IMR-90 (cell line): ENCODE measurements at regions not wholly inside any gene's neighbourhood (a gene's known extent, or its start where the extent isn't known, plus 50 kb on each side); places are given as distances from the start of the nearest gene placed in this dataset.

ENCODE experiments used
- ATAC-seq: fragments of 200-7000 bp; cut with Tn5 transposase; 2 replicates; pipeline ENCODE4 v1.9.1; 2020; ENCODE audit warnings: low read depth, mild to moderate bottlenecking, moderate library complexity
- BruUV-seq: library from RNA; stranded (reverse); fragments of 400-500 nt; replicated peaks from 2 replicates; lab custom pipeline; 2021; lab: Mats Ljungman, UMichigan
- CTCF ChIA-PET: fragments of 300-600 bp; formaldehyde crosslinking; extraction: SDS; loops from one replicate; lab custom pipeline; 2021; ENCODE audit warnings: antibody characterized with exemption; lab: Yijun Ruan, JAX
- POLR2A ChIA-PET: fragments of 300-600 bp; sonication (Branson Sonifier 250); formaldehyde crosslinking; loops from one replicate; lab custom pipeline; 2022; ENCODE audit warnings: antibody characterized with exemption; ENCODE audit not compliant: unreplicated experiment; lab: Charles Lee
- DNase-seq: peaks from one replicate; pipeline ENCODE4 v3.0.0; 2013
- H2AFZ ChIP-seq: replicated peaks from 2 replicates; pipeline ENCODE3; 2013; ENCODE audit warnings: low read length, mild to moderate bottlenecking; ENCODE audit not compliant: poor library complexity
- H2AK5ac ChIP-seq: 2 replicates; pipeline ENCODE4 v1.6.1; 2013; ENCODE audit warnings: low read depth, low read length, inconsistent platforms
- H2AK9ac ChIP-seq: replicated peaks from 2 replicates; pipeline ENCODE3; 2013; ENCODE audit warnings: mild to moderate bottlenecking, low read depth, low read length, moderate library complexity; ENCODE audit not compliant: poor library complexity
- H2BK120ac ChIP-seq: 2 replicates; pipeline ENCODE4 v1.6.1; 2013; ENCODE audit warnings: low read depth, low read length, inconsistent platforms
- H2BK15ac ChIP-seq: 3 replicates; pipeline ENCODE4 v1.6.1; 2013; ENCODE audit warnings: low read depth, low read length, inconsistent platforms
- H2BK20ac ChIP-seq: 2 replicates; pipeline ENCODE4 v1.6.1; 2013; ENCODE audit warnings: low read depth, mild to moderate bottlenecking, inconsistent platforms, low read length, moderate library complexity
- H2BK5ac ChIP-seq: 2 replicates; pipeline ENCODE4 v1.6.1; 2013; ENCODE audit warnings: mild to moderate bottlenecking, low read depth, low read length, inconsistent platforms; ENCODE audit not compliant: poor library complexity, severe bottlenecking
- H3K14ac ChIP-seq: replicated peaks from 2 replicates; pipeline ENCODE4 v1.6.1; 2013; ENCODE audit warnings: low read depth, low read length, inconsistent platforms
- H3K18ac ChIP-seq: 2 replicates; pipeline ENCODE4 v1.6.1; 2013; ENCODE audit warnings: low read depth, low read length, control low read depth
- H3K23ac ChIP-seq: 2 replicates; pipeline ENCODE4 v1.6.1; 2013; ENCODE audit warnings: low read depth, low read length, inconsistent platforms
- H3K27ac ChIP-seq: 2 replicates; pipeline ENCODE4 v1.5.1; 2013; ENCODE audit warnings: mild to moderate bottlenecking, control low read depth, low read length; ENCODE audit not compliant: insufficient read depth
- H3K27me3 ChIP-seq: 2 replicates; pipeline ENCODE4 v1.6.1; 2013; ENCODE audit warnings: low read length; ENCODE audit not compliant: control insufficient read depth, insufficient read depth
- H3K36me3 ChIP-seq: 2 replicates; pipeline ENCODE4 v1.6.1; 2013; ENCODE audit warnings: low read length, mixed read lengths; ENCODE audit not compliant: control insufficient read depth, insufficient read depth
- H3K4ac ChIP-seq: 2 replicates; pipeline ENCODE4 v1.6.1; 2013; ENCODE audit warnings: low read depth, low read length, inconsistent platforms
- H3K4me1 ChIP-seq: 2 replicates; pipeline ENCODE4 v1.6.1; 2013; ENCODE audit warnings: low read length, mixed read lengths; ENCODE audit not compliant: control insufficient read depth, insufficient read depth
- H3K4me2 ChIP-seq: 2 replicates; pipeline ENCODE4 v1.6.1; 2013; ENCODE audit warnings: low read depth, mild to moderate bottlenecking, control low read depth, low read length, moderate library complexity
- H3K4me3 ChIP-seq: 2 replicates; pipeline ENCODE4 v1.5.1; 2013; ENCODE audit warnings: low read depth, mild to moderate bottlenecking, control low read depth, low read length, moderate library complexity; ENCODE audit not compliant: insufficient read depth
- H3K56ac ChIP-seq: 2 replicates; pipeline ENCODE4 v1.6.1; 2013; ENCODE audit warnings: low read length, inconsistent platforms; ENCODE audit not compliant: insufficient read depth; ENCODE audit errors: extremely low read depth
- H3K79me1 ChIP-seq, 2 experiments: 2 replicates each; pipeline ENCODE4 v1.6.1; 2013; ENCODE audit warnings: low read length in 2 of 2, inconsistent platforms in 1 of 2, low read depth in 1 of 2
- H3K9ac ChIP-seq: 2 replicates; pipeline ENCODE4 v1.6.1; 2013; ENCODE audit warnings: low read depth, low read length, control low read depth
- H3K9me1 ChIP-seq: 2 replicates; pipeline ENCODE4 v1.6.1; 2013; ENCODE audit warnings: low read length, inconsistent platforms; ENCODE audit not compliant: insufficient read depth
- H3K9me3 ChIP-seq: 2 replicates; pipeline ENCODE4 v1.6.1; 2013; ENCODE audit warnings: low read length; ENCODE audit not compliant: control insufficient read depth, insufficient read depth
- H4K20me1 ChIP-seq: 2 replicates; pipeline ENCODE4 v1.6.1; 2013; ENCODE audit warnings: low read length, inconsistent platforms; ENCODE audit not compliant: insufficient read depth
- H4K5ac ChIP-seq: 2 replicates; pipeline ENCODE4 v1.6.1; 2013; ENCODE audit warnings: mild to moderate bottlenecking, low read depth, low read length, control low read depth
- H4K8ac ChIP-seq, 2 experiments: 2 replicates each; pipeline ENCODE4 v1.6.1; 2013; ENCODE audit warnings: low read depth in 2 of 2, low read length in 2 of 2, control low read depth in 1 of 2, inconsistent platforms in 1 of 2
- H4K91ac ChIP-seq: 2 replicates; pipeline ENCODE4 v1.6.1; 2013; ENCODE audit warnings: low read depth, low read length, inconsistent platforms; ENCODE audit not compliant: insufficient read depth
- MAFK ChIP-seq: IDR thresholded peaks from 2 replicates; pipeline ENCODE4 v1.6.1; 2012; ENCODE audit warnings: low read depth, low read length, improper control_type of control experiment
- NFE2L2 ChIP-seq: fragments of 150-350 bp; IDR thresholded peaks from 2 replicates; pipeline ENCODE4 v1.6.1; 2016; ENCODE audit warnings: low read depth, mild to moderate bottlenecking, low read length
- WGBS, 2 experiments: methylation state at CpG; one replicate each; pipeline versions ENCODE4 v1.1.5 to v1.1.7; 2013; ENCODE audit warnings: missing lambda C conversion rate in 2 of 2; ENCODE audit not compliant: insufficient read length in 1 of 2; ENCODE audit errors: extremely low coverage in 2 of 2; 5-methylcytosine and 5-hydroxymethylcytosine counted together
- dilution Hi-C: fragments of 300-500 bp; cut with HindIII; formaldehyde crosslinking; loops from one replicate; pipeline ENCODE4 v1.14.3; 2018; ENCODE audit warnings: low sequenced_read_pairs; ENCODE audit not compliant: unreplicated experiment
- in situ Hi-C: fragments of 300-500 bp; cut with MboI; formaldehyde crosslinking; loops from 3 replicates; pipeline ENCODE4 v1.14.3; 2019; ENCODE audit warnings: low sequenced_read_pairs, inconsistent platforms, mixed read lengths
- intact Hi-C: fragments of 100-400 bp; cut with micrococcal nuclease; formaldehyde crosslinking; loops from 2 replicates; pipeline ENCODE4 v1.10.0; 2022

DNA sequence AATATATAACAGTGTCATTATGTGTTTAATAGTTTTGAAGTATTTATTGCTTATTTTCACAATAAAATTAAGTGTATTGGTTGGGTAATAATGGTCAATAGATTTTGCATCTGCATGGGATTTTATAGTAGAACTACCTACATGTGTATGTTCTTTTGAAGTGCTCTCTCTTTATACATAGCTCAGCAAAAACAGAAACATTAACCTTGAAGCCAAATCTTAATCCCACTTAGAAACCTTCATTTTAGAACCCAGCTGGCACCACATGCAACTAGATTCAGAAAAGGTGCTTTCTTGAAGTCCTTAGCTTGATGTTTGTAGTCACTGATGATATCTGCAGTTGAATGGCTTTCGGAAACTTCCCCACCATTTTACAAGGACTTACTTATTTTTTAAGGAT lies 146.9 kb upstream of the IL12A start:
- Histone ChIP-seq H3K4me3 (no peak overlapping the region), H3K9ac (no peak overlapping the region), H3K4ac (no peak overlapping the region), H4K8ac (no peak overlapping the region), H3K23ac (no peak overlapping the region), H3K27ac (no peak overlapping the region), H3K9me1 (peaks cover 18% of the 10 kb centered on the region), H3K27me3 (no peaks in the 10 kb centered on the region), H2BK120ac (no peak overlapping the region), H4K20me1 (peaks cover 36% of the 10 kb centered on the region), H4K5ac (no peak overlapping the region), H2AFZ (no peak overlapping the region), H2AK5ac (no peak overlapping the region), H3K79me1 (peaks cover 34 to 71% of the 10 kb centered on the region in 2 experiments), H2BK20ac (no peak overlapping the region), H3K36me3 (no peaks in the 10 kb centered on the region), H2AK9ac (no peak overlapping the region), H4K91ac (no peak overlapping the region), H3K56ac (no peak overlapping the region), H3K9me3 (no peaks in the 10 kb centered on the region), H2BK15ac (no peak overlapping the region), H3K4me2 (no peak overlapping the region), H3K18ac (no peak overlapping the region), H3K14ac (no peak overlapping the region), H2BK5ac (no peak overlapping the region), H3K4me1 (peaks cover 25% of the 10 kb centered on the region)
- in situ Hi-C loops (no loop called here), dilution Hi-C loops (no loop called here), intact Hi-C loops (loop anchor here (5.0 kb wide), 1 partner anchor 41 kb away; no protein-coding TSS in a partner anchor)
- ATAC-seq (no peak), DNase-seq (no peak)
- TF ChIP-seq MAFK (peak; percentile 72), NFE2L2 (no peak)
- no TSS peak for BruUV-seq
- CTCF ChIA-PET = interaction anchor here (1.1 to 1.4 kb wide), 2 partner anchors 13 to 41 kb away, joined by 4 to 5 read pairs; no protein-coding TSS in a partner anchor
- POLR2A ChIA-PET = no interaction called here
- no CpG with 5 or more reads among the region's 1 CpG for WGBS, 2 experiments
